CD14-positive monocyte (primary cell): ENCODE measurements at regions not wholly inside any gene's neighbourhood (a gene's known extent, or its start where the extent isn't known, plus 50 kb on each side); places are given as distances from the start of the nearest gene placed in this dataset.

Experiments
- DNase-seq, 3 donors: peaks; one replicate each; pipeline ENCODE4 v3.0.0-alpha.2; 2011 to 2022
- H2AFZ ChIP-seq: 2 replicates; pipeline ENCODE4 v1.6.0; 2012; ENCODE audit warnings: mild to moderate bottlenecking, low read depth, low read length, inconsistent platforms; ENCODE audit not compliant: insufficient read depth, poor library complexity, severe bottlenecking
- H3K27ac ChIP-seq, 2 donors: 1 replicate in 1 of 2; 2 replicates in 1 of 2; pipeline ENCODE4 v1.5.1; 2012 to 2013; ENCODE audit warnings: low read length in 2 of 2, control low read depth in 1 of 2, inconsistent platforms in 1 of 2, low read depth in 1 of 2, mild to moderate bottlenecking in 1 of 2
- H3K27me3 ChIP-seq, 2 donors: one replicate each; pipeline versions ENCODE4 v1.6.0 to v1.6.1; 2011 to 2013; ENCODE audit warnings: low read length in 2 of 2; ENCODE audit not compliant: control insufficient read depth in 2 of 2, insufficient read depth in 2 of 2
- H3K36me3 ChIP-seq, 2 donors: replicated peaks in 1 of 2; 1 replicate in 1 of 2; 2 replicates in 1 of 2; pipeline versions ENCODE4 v1.5.1 to v1.6.1; 2012 to 2013; ENCODE audit warnings: low read length in 2 of 2, control low read depth in 1 of 2, inconsistent platforms in 1 of 2, mild to moderate bottlenecking in 1 of 2; ENCODE audit not compliant: insufficient read depth in 2 of 2, control insufficient read depth in 1 of 2
- H3K4me1 ChIP-seq, 2 donors: 1 replicate in 1 of 2; 2 replicates in 1 of 2; pipeline versions ENCODE4 v1.5.1 to v1.6.1; 2012 to 2013; ENCODE audit warnings: low read length in 2 of 2, control low read depth in 1 of 2, inconsistent platforms in 1 of 2, mild to moderate bottlenecking in 1 of 2, moderate library complexity in 1 of 2; ENCODE audit not compliant: insufficient read depth in 2 of 2, control insufficient read depth in 1 of 2
- H3K4me2 ChIP-seq: replicated peaks from 2 replicates; pipeline ENCODE3; 2012; ENCODE audit warnings: low read length, moderate library complexity, mild to moderate bottlenecking; ENCODE audit not compliant: poor library complexity, severe bottlenecking; ENCODE audit errors: extremely low read depth
- H3K4me3 ChIP-seq, 3 experiments: fragments of 200-600 bp in 1 of 3; sonication (generic) in 1 of 3; replicated peaks in 1 of 3; 1 replicate in 2 of 3; 2 replicates in 1 of 3; pipeline ENCODE4 v1.5.1; 2011 to 2013; ENCODE audit warnings: low read length in 3 of 3, mild to moderate bottlenecking in 3 of 3, control low read depth in 2 of 3, low read depth in 2 of 3, inconsistent platforms in 1 of 3, moderate library complexity in 1 of 3
- H3K79me2 ChIP-seq: 2 replicates; pipeline ENCODE4 v1.6.0; 2012; ENCODE audit warnings: mild to moderate bottlenecking, control low read depth, inconsistent platforms, low read length, moderate library complexity; ENCODE audit not compliant: insufficient read depth
- H3K9ac ChIP-seq: 2 replicates; pipeline ENCODE4 v1.6.0; 2017; ENCODE audit warnings: low read length, mild to moderate bottlenecking; ENCODE audit not compliant: insufficient read depth, poor library complexity, severe bottlenecking
- H3K9me3 ChIP-seq, 2 donors: replicated peaks in 1 of 2; 1 replicate in 1 of 2; 2 replicates in 1 of 2; pipeline versions ENCODE4 v1.5.1 to v1.6.1; 2012 to 2013; ENCODE audit warnings: low read length in 2 of 2, control low read depth in 1 of 2; ENCODE audit not compliant: control insufficient read depth in 1 of 2, insufficient read depth in 1 of 2
- H4K20me1 ChIP-seq: 2 replicates; pipeline ENCODE4 v1.6.0; 2012; ENCODE audit warnings: mild to moderate bottlenecking, low read length, control low read depth, moderate library complexity; ENCODE audit not compliant: insufficient read depth
- H3K27ac Mint-ChIP-seq, 7 donors: one replicate each; pipeline ENCODE4 v1.8.0; 2020; ENCODE audit warnings: mild to moderate bottlenecking in 7 of 7, mixed read lengths in 7 of 7, moderate library complexity in 6 of 7, inconsistent platforms in 2 of 7
- H3K27me3 Mint-ChIP-seq, 3 donors: one replicate each; pipeline ENCODE4 v1.8.0; 2021 to 2022; ENCODE audit warnings: low read depth in 3 of 3, mild to moderate bottlenecking in 3 of 3, mixed read lengths in 3 of 3, moderate library complexity in 3 of 3, inconsistent platforms in 1 of 3
- H3K36me3 Mint-ChIP-seq, 2 donors: one replicate each; pipeline ENCODE4 v1.8.0; 2020; ENCODE audit warnings: mixed read lengths in 2 of 2, inconsistent platforms in 1 of 2, mild to moderate bottlenecking in 1 of 2
- H3K4me1 Mint-ChIP-seq: one replicate; pipeline ENCODE4 v1.8.0; 2020; ENCODE audit warnings: mild to moderate bottlenecking, mixed read lengths
- H3K4me3 Mint-ChIP-seq, 2 donors: one replicate each; pipeline ENCODE4 v1.8.0; 2020; ENCODE audit warnings: mild to moderate bottlenecking in 2 of 2, mixed read lengths in 2 of 2, moderate library complexity in 1 of 2
- H3K9me3 Mint-ChIP-seq, 7 donors: one replicate each; pipeline ENCODE4 v1.8.0; 2020 to 2022; ENCODE audit warnings: mixed read lengths in 7 of 7, mild to moderate bottlenecking in 6 of 7, moderate library complexity in 6 of 7, inconsistent platforms in 2 of 7
- CTCF ChIP-seq: fragments of 200-600 bp; IDR thresholded peaks from one replicate; pipeline ENCODE4 v1.8.0; 2022; ENCODE audit warnings: antibody characterized with exemption, mild to moderate bottlenecking
- WGBS: methylation state at CpG from one replicate; pipeline ENCODE4 v1.1.5; 2013; ENCODE audit warnings: missing lambda C conversion rate; ENCODE audit not compliant: insufficient coverage; 5-methylcytosine and 5-hydroxymethylcytosine counted together
- intact Hi-C, 2 donors: fragments of 100-400 bp; cut with micrococcal nuclease; formaldehyde crosslinking; loops; one replicate each; pipeline versions ENCODE4 v1.15.0 to v1.15.1; 2023

- Histone ChIP-seq H3K27ac (no peak overlapping the region), H3K79me2 (no peaks in the 10 kb centered on the region), H3K36me3 (no peaks in the 10 kb centered on the region), H4K20me1 (no peaks in the 10 kb centered on the region), H3K4me2 (no peak overlapping the region), H3K9ac (no peak overlapping the region), H3K4me1 (no peaks in the 10 kb centered on the region), H3K27me3 (no peaks in the 10 kb centered on the region), H3K4me3 (no peak overlapping the region), H2AFZ (no peak overlapping the region), H3K9me3 (no peaks in the 10 kb centered on the region)
- no peak for DNase-seq
- H3K36me3 Mint-ChIP-seq, result no peaks in the 10 kb centered on the region
- intact Hi-C loops, result no loop called here
- no peak for TF ChIP-seq CTCF
- 100% methylated on average over 2 of the region's 4 CpGs for WGBS
- H3K27ac Mint-ChIP-seq, result no peak overlapping the region
- no peaks in the 10 kb centered on the region for H3K4me1 Mint-ChIP-seq
- H3K27me3 Mint-ChIP-seq, result peaks cover 0 to 4% (median 2%) of the 10 kb centered on the region in 3 donors
- H3K4me3 Mint-ChIP-seq, result no peak overlapping the region
- peaks cover 0 to 6% (median 0%) of the 10 kb centered on the region in 7 donors for H3K9me3 Mint-ChIP-seq
These were observed 602.9 kb upstream of the ATP2B1 start for GRCh38 chr12:90311561-90311960.

GRCh38 chr12:90305379-90305778 is 596.7 kb upstream of the ATP2B1 start:
- H3K79me2 ChIP-seq, result no peaks in the 10 kb centered on the region
- H4K20me1 ChIP-seq, result no peaks in the 10 kb centered on the region
- peaks cover 0 to 3% (median 0%) of the 10 kb centered on the region in 7 donors for H3K9me3 Mint-ChIP-seq
- DNase-seq, result no peak
- H3K4me3 ChIP-seq, result no peak overlapping the region
- H3K27me3 ChIP-seq, result no peaks in the 10 kb centered on the region
- no peaks in the 10 kb centered on the region for H3K36me3 ChIP-seq
- no peak overlapping the region for H3K9ac ChIP-seq
- H3K27ac Mint-ChIP-seq, result no peak overlapping the region
- no peaks in the 10 kb centered on the region for H3K36me3 Mint-ChIP-seq
- H3K4me1 Mint-ChIP-seq, result no peaks in the 10 kb centered on the region
- 80% methylated on average over 1 of the region's 3 CpGs for WGBS
- no peak overlapping the region for H2AFZ ChIP-seq
- no peaks in the 10 kb centered on the region for H3K9me3 ChIP-seq
- H3K4me3 Mint-ChIP-seq, result no peak overlapping the region
- no peak overlapping the region for H3K27ac ChIP-seq
- H3K4me2 ChIP-seq, result no peak overlapping the region
- peaks cover 0 to 4% (median 1%) of the 10 kb centered on the region in 3 donors for H3K27me3 Mint-ChIP-seq
- intact Hi-C loops, result no loop called here
- no peak for TF ChIP-seq CTCF
- no peaks in the 10 kb centered on the region for H3K4me1 ChIP-seq
